GM21786 (cell line): ENCODE measurements at regions not wholly inside any gene's neighbourhood (a gene's known extent, or its start where the extent isn't known, plus 50 kb on each side); places are given as distances from the start of the nearest gene placed in this dataset.
"Not testable (repeated sequence)": the region's sequence is repeated elsewhere in the genome, so short reads cannot be mapped to it uniquely, and the experiment has no call there.

Source experiments
- ATAC-seq: cut with Tn5 transposase; IDR thresholded peaks from one replicate; pipeline ENCODE4 v1.9.1; 2021; ENCODE audit not compliant: unreplicated experiment

GRCh38 chr13:79935121-79935520 lies 405.8 kb downstream of the SPRY2 start:
- no peak for ATAC-seq

GRCh38 chr13:79933389-79933788 lies 407.5 kb downstream of the SPRY2 start:
- ATAC-seq = no peak

- ATAC-seq = no peak
Observed at GRCh38 chr13:79932556-79932955, 408.4 kb downstream of the SPRY2 start.

DNA sequence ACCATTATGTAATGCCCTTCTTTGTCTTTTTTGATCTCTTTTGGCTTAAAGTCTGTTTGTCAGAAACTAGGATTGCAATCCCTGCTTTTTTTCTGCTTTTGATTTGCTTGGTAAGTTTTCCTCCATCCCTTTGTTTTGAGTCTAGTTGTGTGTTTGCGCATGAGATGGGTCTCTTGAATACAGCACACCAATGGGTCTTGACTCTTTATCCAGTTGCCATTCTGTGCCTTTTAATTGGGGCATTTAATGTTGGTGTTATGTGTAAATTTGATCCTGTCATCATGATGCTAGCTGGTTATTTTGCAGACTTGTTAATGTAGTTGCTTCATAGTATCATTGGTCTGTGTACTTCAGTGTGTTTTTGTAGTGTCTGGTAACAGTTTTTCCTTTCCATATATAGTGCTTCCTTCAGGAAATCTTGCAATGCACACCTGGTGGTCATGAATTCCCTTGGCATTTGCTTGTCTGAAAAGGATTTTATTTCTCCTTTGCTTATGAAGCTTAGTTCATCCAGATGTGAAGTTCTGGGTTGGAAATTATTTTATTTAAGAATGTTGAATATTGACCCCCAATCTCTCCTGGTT lies 416.9 kb downstream of the SPRY2 start:
- ATAC-seq = not testable (repeated sequence)

- ATAC-seq = no peak
Observed at GRCh38 chr13:79919091-79919490, 421.8 kb downstream of the SPRY2 start.

DNA sequence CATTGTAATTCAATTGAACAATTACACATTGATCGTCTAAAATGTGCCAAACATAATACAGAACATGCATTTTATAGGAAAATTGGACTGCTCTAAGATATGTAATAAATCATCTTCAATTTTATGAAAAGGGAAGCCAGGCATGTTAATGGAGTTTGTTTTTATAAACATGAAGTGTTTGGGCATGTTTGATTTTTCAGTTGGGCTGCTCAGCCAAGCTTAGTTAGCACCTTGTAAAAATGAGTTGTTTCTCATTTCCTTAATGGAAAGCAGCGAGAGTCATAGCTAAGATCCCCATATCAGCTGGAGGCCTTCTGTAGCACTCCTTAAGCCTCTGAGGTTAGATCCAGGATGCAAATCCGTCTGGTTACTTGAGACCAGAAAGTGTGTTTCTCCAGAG lies 422.3 kb downstream of the SPRY2 start:
- no peak for ATAC-seq

DNA sequence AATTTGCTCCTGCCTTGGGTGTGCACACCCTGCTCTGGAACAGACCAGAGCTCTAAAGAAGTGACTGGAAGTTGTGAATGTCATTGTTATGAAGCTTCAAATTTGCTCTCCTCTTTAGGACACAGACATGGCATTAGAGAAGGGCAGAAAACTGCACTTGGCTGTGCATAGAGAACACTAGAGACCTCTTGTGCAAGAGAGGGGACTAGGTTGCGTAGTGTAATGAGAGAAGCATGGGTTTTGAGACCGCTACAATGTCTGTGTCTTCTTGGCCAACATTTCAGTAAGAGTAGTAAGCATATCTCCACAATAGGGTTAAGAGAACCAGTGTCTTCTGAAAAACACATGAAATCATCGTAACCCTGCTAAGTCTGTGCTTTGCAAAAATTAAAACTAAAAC lies 423.3 kb downstream of the SPRY2 start:
- ATAC-seq = no peak

DNA sequence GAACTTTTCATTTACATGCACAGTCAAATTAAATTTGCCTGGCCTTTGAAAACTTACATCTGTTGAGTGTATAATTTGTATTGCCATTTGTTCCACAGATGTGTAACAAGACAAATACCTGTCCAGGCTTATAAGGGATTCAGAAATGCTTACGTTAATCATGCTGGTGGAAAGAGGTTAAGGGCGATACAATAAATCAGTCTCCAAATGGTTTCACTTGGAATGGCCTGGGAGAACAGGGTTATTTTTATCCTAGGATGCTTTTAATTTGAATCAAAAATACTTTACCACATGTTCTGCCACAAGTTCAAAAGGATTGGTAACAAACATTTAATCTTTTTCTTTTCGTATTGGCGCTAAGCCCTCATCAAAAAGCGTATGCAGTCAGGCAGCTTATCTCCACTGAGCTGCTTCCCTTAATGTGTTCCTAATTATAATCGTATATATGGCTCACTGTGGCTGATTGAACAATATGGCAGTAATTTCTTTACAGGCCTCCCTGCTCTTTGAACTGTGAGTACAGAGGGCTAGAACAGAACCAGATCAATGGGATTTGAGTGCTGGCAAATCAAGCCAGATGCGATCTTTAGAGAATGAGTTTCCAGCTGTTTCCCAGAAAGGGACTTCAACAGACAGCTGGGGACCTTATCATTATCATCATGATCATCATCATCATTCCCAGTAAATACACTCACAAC lies 425.7 kb downstream of the SPRY2 start:
- ATAC-seq = no peak

GRCh38 chr13:79913141-79913827 lies 427.6 kb downstream of the SPRY2 start:
- no peak for ATAC-seq

- ATAC-seq = no peak
Observed at GRCh38 chr13:79912403-79912802, 428.5 kb downstream of the SPRY2 start.

- no peak for ATAC-seq
Observed at GRCh38 chr13:79910875-79911540, 429.9 kb downstream of the SPRY2 start.

GRCh38 chr13:79909644-79910043 lies 428.7 kb downstream of the NDFIP2 start:
- ATAC-seq = no peak

GRCh38 chr13:79908381-79908780 lies 427.4 kb downstream of the NDFIP2 start:
- no peak for ATAC-seq

DNA sequence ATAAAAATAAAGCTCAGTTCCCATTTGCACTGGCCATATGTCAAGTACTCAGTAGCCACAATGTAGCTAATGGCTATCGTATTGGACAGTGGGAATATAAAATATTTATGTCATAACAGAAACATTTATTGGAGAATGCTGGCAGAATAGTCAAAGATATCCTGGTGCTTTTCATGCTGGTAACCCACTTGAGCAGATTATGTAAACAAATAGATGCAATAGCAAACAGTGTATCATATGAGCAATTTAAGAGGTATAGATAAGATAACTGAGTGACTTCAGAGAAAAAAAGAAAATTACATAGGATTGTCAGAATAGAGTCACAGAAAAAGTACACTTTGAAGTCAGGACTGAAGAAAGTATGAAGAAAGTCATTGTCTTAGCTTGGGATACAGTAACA lies 426.6 kb downstream of the NDFIP2 start:
- ATAC-seq = no peak

- ATAC-seq = no peak
Observed at GRCh38 chr13:79906345-79906744, 425.4 kb downstream of the NDFIP2 start.

- ATAC-seq = no peak
Observed at GRCh38 chr13:79905018-79905417, 424.1 kb downstream of the NDFIP2 start.

- no peak for ATAC-seq
Observed at GRCh38 chr13:79904581-79904980, 423.6 kb downstream of the NDFIP2 start.

DNA sequence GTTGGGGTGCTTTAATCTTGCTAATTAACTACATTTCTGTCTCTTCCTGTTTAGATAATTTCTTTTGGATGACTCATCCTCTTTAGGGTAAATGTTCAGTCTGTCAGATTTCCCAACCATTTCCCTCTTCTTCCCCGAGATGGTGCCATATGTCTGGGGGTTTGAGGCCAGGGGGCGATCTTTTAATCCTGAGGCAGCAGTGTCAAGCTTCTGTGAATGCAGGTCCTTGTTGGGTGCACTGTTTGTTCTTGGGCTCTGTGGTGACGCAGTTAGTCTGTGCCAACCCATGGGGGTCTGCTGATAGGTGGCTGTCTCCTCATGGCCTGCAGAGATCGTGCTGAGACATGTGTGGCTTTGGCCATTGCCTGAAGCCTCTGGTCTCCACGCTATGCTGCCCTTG lies 420.4 kb downstream of the NDFIP2 start:
- no peak for ATAC-seq

DNA sequence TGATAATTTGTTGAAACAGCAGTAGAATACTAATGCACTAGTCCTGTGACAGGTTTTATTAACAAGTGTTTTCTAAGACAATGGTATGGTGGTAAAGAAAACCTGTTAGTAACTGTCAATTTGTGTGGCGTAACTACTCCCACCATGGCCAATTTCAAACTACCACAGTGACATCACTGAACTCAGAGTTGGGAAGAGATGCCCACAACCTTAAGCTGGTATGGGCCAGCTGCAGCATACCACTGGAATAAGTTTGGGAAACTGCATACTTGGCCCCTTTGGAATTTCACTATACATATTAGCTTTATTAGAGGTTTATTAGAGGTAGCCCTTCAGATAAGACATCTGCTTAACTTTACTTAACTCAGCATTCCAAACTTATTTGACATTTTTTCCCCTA lies 419.4 kb downstream of the NDFIP2 start:
- no peak for ATAC-seq

GRCh38 chr13:79898996-79899395 lies 418.0 kb downstream of the NDFIP2 start:
- ATAC-seq = no peak

GRCh38 chr13:79898202-79898826 lies 417.4 kb downstream of the NDFIP2 start:
- no peak for ATAC-seq
